ENCODE measurements at regions not wholly inside any gene's neighbourhood (a gene's known extent, or its start where the extent isn't known, plus 50 kb on each side); places are given as distances from the start of the nearest gene placed in this dataset.

DNA sequence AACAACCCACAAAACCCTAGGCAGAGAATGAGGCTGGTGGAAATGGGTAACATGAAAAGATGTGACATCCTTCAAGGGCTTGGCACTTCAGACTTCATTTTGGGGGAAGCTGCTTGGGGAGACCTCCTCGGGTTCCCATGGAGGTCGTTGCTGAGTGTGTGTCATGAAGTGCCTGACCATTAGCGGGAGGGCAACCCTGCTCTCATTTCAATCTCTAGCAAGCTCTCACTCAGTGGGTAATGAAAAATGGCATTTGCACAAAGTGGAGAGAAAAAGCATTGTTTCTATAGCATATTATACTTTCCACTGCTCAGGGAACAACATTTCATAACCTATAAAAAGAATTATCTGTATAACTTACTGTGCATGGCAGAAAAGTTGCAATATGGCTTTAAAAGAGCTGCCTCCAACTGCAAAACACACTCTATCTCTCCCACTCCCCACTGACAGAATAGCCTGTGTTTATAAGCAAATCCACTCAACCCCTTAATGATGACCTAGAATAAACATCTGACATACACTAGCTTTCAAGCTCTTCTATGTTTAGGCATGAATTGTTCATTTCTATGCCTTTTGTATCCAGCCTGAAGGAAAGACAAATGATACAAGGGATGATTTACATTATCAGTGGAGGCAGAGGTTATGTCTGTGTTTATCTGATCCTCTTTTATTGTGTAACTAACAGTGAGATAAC lies 357.2 kb downstream of the ZSWIM6 start:
- no peak for DNase-seq

DNA sequence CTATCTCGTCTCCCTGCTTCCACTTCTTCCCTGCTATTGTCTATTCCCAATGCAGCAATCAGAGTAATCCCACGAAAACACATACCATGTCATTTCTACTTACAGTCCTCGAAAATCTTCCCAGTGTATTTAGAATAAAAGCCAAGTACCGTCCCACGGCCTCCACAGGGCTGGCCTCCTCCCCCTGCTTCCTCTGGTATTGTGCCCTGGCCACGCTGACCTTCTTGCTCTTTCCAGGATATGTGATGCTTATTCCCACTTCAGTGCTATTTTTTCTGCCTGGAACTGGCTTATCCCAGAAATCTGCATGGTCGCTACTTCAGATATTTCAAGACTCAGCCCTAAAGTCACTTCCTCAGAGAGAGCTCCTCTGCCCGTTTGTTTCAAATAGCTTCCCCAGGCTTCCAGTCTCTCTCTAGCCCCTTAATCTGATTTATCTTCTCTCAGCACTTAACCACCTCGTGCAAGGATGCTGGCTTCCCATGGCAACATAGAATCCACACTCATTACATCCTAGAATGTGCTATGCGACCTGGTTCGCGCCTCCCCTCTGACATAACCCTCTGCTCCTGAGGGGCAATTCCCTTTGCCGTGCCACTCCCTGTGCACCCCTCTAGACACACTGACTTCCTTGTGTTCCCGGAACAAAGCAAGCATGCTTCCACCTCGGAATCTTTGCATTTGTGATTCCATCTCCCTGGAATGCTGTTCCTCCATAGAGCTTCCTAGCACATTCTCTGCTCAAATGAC lies 365.9 kb downstream of the ZSWIM6 start:
- no peak for DNase-seq

DNA sequence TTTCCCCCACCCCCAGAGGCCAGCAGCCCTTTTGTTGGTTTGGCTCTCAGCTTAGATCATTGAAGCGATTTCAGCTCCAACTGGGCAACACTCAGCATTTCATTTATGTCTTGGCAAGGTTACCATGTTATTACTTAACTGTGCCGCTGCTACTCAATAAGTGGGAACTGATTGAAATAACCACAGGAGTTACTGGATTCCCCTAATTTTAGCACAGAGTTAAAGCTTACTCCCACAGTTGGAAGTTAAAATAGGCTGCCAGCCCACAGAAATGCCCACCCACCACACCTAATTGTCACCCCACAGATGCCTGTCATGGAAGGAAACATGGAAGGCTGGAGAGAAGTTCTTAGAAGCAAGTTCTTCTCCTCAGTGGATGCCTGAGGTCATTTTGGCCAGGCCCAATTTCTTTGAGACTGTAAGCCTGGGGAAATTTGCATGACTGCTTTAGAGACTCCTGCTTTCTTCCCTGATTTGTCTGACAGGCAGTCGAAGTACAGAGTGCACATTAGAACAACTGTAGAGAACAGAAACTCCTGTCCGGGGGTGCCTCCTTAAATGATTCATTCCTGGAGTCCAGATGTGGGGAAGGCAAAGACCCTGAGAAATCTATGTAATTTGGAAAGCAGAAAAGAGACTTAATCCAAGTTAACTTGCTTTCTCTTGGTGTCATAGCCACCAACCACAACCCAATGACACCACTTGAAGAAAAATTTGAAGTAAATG lies 370.0 kb downstream of the ZSWIM6 start:
- DNase-seq, result no peak

DNA sequence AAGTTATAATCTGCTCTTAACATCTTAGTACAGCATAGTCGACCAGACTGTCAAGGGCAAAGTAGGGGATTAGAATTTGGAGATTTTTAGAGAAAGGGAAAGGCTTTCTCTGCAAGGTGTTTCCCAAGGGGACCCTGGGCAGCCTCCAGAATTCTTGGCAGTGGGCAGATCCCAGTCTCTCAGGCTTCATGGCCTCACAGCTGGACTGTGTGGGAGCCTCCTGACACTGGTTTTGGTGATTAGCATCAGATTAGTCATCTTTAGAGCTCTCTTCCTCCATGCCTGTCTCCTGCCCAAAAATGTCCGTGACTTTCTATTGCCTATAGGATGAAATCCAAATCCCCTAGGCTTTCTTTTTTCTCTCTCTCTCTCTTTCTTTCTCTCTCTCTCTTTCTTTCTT lies 370.7 kb downstream of the ZSWIM6 start:
- no peak for DNase-seq

DNA sequence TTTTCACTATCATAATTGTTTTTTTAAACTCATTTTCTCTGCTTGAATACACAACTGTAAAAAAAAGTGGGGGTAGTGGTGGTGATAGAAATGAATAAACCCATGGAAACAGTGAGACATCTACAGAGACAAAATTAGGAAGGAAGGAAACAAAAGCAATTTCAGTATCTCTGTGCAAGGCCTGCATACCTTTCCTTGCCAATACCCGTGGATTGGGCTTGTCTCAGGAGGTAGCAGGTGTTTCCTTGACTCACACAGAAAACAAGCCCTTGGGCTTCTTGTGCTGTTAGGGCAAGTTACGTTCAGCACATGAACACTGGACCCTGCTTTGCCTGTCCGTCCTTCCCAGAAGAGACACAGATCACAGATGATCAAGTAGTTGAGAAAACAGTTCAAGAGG lies 372.2 kb downstream of the ZSWIM6 start:
- no peak for DNase-seq

DNA sequence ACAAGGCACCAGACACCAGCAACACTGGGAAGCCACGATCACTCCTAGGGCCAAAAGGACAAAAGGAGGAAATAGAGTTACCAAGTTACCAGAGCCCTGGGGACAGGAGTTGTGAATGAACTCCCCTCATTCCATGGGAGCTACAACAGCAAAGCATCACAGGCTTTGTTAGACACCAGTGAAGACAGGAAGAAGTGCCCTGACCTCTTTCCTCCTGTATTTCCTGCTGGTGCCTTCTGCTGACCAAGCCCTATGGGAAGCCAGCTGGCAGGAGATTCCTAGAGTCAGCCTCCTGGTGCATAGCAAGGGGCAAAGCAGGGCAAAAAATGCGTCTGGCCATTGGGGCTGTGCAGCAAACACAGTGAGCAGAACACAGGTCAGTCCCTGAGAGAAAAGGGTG lies 374.7 kb downstream of the ZSWIM6 start:
- no peak for DNase-seq

GRCh38 chr5:61719124-61719523 lies 387.1 kb downstream of the ZSWIM6 start:
- DNase-seq, result no peak

DNA sequence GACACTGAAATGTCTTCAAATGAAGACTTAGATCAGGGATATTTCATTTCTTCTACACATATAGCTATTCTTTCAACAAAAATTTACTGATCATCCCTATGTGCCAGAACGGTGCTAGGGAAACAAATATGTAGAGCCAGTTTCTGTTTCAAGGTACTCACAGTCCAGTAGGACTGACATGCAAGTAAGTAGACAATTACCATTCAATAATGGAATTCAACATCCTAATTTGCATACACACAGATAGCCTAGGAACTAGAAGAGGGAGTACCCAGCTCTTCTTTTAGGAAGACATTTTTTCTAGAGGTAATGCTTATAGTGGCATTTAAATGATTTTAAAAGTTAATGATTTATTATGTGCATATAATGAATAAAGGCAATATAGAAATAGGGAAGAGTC lies 388.8 kb downstream of the ZSWIM6 start:
- no peak for DNase-seq

- no peak for DNase-seq
Observed at GRCh38 chr5:61724102-61724501, 392.0 kb downstream of the ZSWIM6 start.

DNA sequence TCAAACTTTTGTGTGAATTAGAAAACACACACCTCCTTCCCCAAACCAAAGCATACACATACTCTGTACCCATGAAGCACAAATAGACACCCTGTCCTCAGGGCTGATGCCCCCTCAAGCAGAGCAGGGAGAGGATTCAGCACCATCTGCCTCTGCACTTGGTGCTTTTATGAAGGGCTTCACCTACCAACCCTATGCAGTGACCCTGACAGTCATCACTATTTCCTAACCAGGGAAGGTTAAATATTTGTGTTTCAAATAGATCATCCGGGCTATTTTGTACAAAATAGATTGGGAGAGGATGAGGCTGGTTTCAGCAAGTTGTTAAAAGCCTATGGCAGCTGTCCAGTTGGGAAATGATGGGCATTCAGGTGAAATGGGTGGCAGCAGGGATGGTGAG lies 396.2 kb downstream of the ZSWIM6 start:
- DNase-seq, result no peak

DNA sequence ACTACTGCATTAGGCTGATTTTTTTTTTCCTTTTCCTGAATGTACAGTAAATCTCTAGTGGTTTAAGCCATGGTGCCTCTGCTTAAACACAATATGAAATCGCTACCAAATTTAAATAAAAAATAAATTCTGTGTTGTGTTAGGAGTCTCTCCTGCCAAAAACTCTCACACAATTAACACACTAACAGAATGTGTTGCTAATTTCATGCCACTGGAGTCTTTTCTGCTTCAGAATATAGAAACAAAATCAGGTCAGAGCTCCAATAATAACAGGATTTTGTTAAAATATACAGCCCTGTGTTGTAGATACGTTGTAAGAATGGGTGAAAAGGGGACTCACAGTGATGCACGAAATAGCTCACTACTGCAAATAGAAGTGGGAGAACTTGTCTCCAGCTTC lies 398.8 kb downstream of the ZSWIM6 start:
- no peak for DNase-seq

DNA sequence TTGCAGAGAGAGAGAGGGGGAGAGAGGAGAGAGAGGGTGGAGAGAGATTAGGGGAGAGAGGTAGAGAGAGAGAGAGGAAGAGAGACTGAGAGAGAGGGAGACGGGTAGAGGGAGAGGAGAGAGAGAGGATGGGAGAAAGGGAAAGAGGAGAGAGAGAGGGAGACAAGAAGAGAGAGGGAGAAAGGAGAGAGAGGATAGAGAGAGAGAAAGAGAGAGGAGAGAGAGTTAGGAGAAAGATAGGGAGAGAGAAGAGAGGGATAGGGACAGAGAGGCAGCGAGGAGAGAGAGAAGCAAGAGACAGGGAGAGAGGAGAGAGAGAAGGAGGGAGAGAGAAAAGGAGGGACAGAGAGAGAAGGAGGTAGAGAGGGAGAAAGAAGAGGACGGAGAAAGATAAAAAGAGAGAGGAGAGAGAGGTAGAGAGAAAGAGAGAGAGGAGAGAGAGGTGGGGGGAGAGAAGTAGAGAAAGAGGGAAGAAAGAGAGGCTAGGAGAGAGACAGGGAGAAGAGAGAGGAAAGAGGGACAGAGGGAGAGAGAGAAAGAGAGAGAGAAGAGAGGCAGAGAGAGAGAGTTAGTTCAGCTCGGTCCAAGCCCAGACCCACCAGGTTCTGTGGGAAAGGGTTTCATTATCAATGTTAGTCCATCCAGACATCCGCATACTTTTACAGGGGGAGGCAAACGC lies 399.3 kb downstream of the ZSWIM6 start:
- no peak for DNase-seq

- no peak for DNase-seq
Observed at GRCh38 chr5:61731946-61732314, 399.9 kb downstream of the ZSWIM6 start.

- no peak for DNase-seq
Observed at GRCh38 chr5:61732369-61732768, 400.3 kb downstream of the ZSWIM6 start.

GRCh38 chr5:61732796-61733195 lies 400.7 kb downstream of the ZSWIM6 start:
- DNase-seq, result no peak

- DNase-seq, result no peak
Observed at GRCh38 chr5:61734001-61734400, 401.9 kb downstream of the ZSWIM6 start.

- no peak for DNase-seq
Observed at GRCh38 chr5:61734966-61735365, 402.9 kb downstream of the ZSWIM6 start.

- DNase-seq, result no peak
Observed at GRCh38 chr5:61735531-61735930, 403.5 kb downstream of the ZSWIM6 start.

GRCh38 chr5:61735995-61736394 lies 403.9 kb downstream of the ZSWIM6 start:
- DNase-seq, result no peak

- DNase-seq, result no peak
Observed at GRCh38 chr5:61737301-61737963, 405.4 kb downstream of the ZSWIM6 start.

- no peak for DNase-seq
Observed at GRCh38 chr5:61737964-61738340, 405.9 kb downstream of the ZSWIM6 start.

DNA sequence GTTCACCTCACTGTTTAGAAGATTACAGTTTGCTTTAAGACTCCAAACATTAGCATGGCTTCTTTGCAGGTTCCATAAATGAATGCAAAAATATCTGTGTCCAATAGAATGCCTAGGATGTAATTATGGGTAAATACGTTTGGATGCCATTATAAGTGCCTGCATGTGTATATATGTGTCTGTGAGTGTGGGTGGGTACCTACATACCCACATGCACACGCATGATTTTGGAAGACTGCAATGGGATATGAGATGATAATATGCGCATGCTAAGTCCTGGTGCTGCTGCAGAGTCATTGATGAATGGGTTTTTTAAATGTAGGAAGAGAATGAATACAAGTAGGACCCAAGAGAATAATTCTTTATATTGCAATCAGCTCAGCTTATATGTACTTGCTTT lies 406.4 kb downstream of the ZSWIM6 start:
- DNase-seq, result no peak
